NCI-H128 (cell line): ENCODE measurements at regions not wholly inside any gene's neighbourhood (a gene's known extent, or its start where the extent isn't known, plus 50 kb on each side); places are given as distances from the start of the nearest gene placed in this dataset.
"Not testable (repeated sequence)": the region's sequence is repeated elsewhere in the genome, so short reads cannot be mapped to it uniquely, and the experiment has no call there.

ENCODE experiments used
- DNase-seq: peaks from one replicate; lab custom pipeline; 2025; ENCODE audit not compliant: unreplicated experiment; lab: John Stamatoyannopoulos, UW

DNA sequence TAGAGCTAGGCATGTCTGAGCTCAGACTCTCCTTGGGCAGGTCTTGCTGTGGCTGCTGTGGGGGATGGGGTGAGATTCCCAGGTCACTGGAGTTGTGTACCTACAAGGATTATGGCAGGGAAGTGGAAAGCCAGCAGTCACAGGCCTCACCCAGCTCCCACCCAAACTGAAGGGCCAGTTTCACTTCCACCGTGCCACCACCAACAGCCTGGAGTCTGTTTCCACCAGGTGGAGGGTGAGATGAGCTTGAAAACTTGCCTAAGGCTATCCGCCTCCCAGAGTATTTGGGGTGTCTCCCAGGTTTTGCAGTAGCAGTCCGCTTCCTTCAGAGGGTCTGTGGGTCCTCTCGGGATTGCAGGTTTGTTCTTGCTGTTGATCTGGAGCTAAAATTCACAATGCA is 327.7 kb downstream of the PTPRC start:
- DNase-seq: no peak

DNA sequence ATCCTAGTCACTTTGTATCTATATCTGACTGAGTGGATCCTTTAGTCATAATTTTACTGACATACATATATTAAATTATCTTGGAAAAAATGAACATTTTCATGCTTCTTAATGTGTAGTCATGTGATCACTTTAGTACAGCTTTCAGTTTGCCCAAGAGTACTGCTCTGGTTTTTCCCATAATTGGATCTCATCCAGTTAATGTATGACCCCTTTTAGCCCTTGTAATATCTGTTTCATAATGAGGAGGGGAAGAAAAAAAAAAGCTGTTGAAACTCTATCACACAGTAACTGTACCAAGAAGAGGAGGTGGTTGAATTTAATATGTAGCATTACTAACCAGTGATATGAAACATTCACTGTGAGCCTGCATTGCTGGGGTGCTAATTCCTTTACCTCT is 328.7 kb downstream of the PTPRC start:
- DNase-seq: no peak

DNA sequence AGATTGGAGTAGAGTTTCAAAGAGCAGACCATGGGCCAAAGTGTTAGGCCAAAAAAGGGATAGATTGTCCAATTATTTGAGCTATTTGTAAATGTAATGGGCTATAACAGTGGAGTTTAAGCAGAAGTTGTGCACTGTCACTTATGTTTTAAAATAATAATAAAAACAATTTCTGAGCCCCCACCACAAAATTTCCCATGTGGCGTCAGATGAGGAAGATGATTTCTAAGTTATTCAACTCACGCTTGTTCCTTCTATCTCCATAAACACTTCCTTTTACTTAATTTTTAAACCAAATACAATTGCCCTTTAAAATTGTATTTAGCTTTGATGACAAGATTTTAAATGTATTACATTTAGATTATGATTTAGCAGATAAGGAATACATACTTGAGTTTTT is 330.0 kb downstream of the PTPRC start:
- no peak for DNase-seq

DNA sequence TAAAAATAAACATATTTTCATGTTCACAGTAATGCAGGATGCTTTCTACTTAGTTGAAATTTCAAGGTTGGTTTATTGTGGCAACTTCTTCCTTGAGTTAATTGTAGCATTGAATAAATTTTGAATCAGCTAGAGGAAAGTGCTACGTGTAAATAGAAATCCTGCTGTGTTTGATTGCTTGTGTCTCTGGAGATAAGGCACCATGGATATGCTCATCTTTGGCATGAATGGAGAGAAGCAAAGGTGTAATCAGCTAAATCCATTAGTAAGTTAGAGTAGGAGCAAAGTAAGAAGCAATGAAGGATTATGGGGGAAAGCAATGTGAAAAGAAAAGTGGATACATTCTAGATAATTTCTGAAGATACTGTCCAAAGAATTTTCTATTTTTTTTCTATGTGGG is 331.1 kb downstream of the PTPRC start:
- DNase-seq: no peak

DNA sequence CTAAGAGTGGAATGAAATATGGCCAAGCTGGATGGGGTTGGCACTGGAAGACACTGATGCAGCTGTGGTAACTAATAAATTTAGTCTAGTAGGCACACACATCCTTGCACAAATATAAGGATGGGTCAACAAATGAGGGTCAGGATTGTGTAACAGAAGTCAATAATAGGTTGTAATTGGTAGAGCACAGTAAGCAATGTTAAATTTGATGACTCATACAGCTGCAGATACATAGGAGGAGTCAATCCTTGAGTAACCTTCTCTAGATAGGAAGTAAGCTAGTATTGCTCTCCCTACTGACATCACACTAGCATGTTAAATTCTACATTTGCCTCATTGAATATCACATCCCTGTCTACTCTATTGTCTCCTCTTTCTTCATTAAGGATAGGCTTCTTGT is 332.1 kb downstream of the PTPRC start:
- DNase-seq: no peak

DNA sequence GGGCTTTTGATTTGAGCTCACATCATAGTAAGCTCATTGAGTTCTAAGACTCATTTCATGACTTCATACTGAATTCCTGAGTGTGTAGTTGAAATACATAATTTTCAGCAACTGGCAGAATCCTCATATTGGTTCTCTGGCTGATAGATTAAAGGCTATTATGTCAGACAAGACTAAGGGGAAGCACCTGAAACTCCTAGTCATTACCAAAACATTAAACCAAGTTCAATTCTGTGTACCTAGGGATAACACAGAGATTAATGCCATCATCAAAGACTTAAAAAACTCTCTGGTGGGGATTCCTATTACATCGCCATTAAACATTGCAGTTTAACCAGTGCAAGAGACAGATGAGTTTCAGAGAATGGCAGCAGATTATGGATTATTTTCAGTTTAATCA is 339.1 kb downstream of the PTPRC start:
- no peak for DNase-seq

DNA sequence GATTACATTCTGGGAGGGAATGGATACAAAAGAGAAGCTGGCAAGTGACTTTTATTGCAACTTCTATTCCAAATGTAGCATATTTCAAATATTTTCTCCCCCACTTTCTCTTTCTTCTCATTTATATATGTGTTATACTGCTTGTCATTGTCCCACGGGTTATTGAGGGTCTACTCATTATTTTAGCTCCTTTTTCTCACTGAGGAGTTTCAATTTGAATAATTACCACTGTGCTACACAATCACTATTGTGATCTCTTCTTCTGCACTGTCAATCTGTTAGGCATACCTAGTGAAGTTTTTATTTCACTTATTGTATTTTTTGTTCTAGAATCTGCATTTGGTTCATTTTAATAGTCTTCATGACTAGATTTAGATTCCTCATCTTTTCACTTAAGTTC is 339.7 kb downstream of the PTPRC start:
- DNase-seq: no peak

DNA sequence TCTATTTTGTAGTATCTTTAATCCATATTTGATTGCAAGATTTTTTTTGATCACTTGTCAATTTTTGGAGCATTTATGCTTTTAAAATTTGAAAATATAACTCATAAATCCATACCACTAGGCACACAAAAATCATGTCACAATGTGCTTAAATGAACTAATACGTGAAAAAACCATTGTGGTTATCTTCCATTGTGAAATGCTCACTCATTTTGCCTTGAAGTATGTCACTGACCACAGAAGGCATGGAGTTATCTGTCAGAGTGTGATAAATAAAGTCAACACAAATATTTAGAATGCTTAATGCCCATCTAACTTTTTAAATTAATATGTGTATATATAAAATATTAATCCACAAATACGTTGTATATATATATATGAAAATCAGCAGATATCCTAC is 347.2 kb downstream of the PTPRC start:
- DNase-seq: no peak

DNA sequence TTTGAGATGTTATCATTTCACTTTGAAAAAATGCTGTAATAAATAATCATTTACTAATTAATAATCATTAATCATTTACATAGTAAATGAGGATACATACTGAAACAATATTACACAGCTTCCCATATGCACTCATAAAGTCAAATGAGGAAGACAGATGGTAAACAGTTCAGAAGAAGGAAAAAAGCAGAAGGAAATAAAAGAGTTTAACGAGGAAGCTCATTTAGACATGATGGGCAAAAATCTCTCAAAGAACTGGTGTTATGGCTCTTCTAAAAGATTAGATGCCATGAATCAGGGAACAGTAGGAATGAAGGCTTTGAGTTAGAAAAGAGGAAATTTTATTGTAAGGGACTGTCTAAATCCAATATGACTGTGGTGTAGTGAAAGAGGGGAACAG is 347.6 kb downstream of the PTPRC start:
- DNase-seq: no peak

DNA sequence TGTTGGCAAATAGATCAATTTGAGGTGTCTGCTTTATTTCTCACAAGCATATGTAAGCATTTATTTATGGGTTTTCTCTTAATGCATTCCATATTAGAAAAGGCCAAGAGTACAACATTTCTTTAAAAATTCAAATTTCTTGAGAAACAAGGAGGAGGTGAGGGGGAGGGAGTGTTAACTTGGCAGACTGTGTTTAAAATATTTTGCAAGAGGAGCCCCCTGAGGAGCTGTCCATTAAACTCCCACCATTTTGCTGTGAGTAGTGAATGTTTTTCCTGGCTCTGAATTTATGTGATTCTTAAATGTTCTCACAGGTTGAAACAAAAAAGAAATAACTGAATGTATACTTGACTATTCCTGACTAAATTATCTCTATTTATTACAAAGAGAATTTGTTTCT is 363.8 kb downstream of the PTPRC start:
- DNase-seq: no peak

DNA sequence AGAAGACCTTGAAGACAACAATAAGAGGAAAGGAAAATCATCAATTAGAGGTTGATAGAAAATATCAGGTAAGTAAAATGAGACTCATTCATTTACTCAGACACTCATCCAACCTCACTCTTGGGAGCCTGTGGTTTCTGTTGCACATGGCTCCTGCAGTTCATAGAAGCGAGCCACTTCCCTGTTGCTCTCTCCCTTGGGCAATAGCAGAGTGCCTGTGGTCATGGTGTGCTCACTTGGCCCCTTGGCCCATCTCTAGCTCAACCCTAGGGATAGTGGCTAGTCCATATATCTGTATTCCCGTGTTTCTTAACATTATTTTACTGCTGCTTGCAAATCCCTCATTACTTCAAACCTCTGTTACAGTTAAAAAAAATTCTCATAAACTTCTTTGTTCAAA is 368.6 kb downstream of the PTPRC start:
- no peak for DNase-seq

DNA sequence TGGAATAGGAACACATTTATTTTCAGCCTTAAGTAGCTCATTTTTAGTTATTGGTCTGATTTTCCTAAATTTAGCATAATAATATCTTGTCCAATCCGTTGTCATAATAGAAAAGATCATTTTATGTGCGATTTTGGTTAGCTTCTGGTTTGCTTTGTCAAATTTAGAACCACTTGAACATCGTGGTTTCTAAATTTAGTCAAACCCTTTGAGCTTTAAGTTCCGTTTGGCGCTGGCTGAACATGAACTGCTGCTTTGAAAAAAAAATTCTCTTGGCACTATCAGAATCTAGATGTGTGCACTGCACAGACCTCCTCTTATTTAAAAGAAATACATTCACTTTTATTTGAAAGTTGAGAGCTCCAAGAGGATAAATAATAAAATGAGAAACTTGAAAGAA is 370.6 kb downstream of the PTPRC start:
- DNase-seq: no peak

DNA sequence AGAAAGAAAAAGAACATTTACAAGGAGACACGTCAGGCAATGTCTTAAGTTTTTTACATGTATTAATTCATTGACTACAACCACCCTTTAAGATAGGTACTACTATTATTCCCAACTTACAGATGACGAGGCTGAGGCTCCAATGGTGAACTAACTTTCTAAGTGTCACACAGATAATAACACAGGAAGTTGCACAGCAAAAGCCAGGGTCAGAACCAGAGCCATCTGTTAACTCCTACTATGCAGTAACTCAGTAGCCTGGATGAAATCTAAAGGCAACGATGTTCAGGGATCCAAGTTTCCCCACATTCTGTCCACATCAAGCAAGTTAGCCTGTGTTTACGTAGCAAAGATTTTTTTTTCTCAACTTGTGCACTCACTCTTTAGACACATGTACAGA is 371.7 kb downstream of the PTPRC start:
- DNase-seq: no peak

DNA sequence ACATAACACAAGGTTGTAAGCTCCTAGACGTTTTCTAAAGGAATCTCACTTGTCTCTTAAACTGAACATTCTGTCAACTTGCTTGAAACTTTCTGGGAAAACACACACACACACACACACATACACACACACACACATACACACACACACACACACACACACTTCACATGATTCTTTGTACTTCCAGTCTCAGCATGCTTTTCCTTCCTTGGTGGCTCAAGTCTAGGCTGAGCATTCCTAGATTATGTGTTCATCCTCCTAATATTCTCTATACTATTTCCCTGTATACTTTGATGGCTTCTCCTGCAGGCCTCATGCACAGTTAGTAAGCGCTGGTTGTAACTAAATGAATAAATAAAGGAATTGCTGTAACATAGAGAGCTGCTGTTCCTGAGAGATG is 372.1 kb downstream of the PTPRC start:
- DNase-seq: no peak

DNA sequence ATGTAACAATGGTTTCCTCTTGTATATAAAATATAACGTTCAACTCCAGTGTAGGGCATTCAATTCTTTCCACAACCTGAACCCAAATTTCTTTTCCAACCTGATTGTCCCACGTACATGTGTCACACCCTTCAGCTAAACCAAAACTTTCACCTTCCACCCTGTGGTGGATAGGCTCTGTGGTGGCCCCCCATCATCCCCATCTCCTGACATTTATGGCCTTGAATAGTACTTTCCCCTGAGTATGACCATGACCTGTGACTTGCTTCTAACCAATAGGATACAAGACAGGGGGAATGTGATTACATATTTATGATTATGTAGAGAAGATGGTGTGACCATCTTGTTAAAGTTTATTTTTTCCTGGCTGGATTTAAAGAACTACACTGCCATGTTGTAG is 377.0 kb downstream of the PTPRC start:
- no peak for DNase-seq

DNA sequence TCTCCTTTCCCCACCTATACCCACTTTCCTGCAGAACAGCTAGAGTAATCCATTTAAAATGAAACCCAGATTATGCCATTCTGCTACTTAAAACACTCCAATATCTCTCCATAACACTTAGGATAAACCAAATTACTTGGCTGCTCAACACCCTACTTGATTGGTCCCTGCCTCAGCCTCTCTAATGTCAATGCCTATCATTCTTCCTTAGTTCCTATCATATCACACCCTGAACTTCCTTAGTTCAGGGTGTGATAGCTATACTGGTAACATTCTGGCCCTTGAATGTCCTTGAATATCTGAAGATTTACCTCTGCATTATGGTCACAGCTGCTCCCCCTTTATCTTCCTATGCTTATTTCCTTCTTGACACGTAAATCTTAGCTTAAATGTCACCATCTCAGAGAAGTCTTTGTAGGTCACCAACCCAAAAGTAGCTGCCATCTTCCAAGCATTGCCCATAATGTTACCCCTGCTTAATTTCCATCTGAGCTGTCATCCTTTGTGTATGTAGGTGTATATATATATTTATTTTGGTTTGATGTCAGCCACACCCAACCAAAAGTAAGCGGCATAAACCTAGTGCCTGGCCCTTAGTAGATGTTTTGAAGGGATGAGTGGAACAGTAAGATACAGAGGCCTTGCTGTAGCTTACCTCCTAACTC is 379.8 kb downstream of the PTPRC start:
- no peak for DNase-seq

DNA sequence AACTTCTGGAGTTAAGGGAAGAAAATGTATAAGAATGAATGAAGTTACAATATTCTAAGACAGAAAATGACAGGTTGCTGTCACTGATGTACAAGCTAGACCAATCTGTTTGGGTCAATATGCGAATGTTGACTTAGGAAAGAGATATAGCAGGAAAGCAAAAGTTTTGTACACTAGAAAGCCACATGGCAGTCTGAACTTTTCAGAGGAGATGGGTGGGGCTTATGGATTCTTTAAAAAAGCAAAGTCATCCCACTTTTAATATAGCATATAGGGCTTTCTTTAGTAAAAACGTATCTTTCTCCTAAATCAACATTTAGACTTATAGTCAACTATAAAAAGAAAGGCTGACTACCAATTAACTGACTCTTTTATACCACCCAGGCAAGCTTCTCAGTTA is 381.2 kb downstream of the PTPRC start:
- no peak for DNase-seq

DNA sequence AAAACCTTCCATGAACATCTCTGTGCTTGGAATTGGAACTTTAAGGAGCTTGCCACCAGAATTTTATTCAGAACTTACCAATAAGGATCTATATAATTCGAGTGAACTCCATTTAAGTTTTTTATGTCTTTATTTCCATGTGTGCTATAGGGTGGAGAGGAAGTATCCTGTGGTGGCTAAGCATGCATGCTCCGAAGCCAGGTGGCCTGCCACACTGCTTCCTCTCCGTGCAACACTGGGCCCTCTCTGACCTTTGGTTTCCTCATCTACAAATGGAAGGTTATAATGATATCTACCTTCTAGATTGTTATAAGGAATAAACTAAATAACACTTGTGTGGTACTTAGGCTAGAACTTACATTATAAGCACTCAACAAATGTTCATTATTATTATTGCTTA is 382.1 kb downstream of the PTPRC start:
- DNase-seq: no peak

DNA sequence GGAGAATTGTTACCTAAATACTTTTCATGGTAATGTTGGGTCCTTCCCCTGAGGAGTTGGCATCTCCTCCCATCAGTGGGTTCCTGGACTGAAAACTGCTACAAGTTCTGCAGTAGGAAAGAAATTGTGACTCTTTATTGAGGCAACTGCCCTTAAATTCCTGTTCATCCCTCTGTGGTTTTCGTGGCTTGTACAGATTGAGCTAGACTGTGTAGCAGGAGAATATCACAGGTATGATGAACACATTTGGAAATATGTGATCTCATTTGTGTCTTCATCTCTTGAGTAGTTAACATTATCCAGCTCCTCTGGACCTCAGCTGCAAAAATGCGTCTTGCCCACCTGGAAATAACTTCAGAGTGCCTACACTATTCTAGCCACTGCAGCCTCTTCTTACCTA is 390.6 kb downstream of the PTPRC start:
- no peak for DNase-seq

DNA sequence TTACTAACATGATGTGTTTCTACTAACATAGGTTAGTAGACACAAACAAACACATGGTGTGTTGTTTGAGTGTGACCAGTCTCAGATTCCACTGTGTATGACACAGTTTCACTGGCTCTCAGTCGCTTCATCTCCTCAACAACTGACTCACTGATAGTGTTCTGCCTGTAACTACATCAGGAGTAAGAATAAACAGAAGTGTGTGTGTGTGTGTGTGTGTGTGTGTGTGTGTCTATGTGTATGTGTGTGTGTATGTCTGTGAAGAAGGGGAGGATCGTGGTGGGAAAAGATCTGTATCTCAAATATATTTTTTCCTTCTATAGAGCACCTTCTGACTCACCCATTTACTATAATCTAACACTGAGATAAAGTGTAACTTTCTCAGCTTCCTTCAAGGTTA is 391.0 kb downstream of the PTPRC start:
- DNase-seq: no peak

DNA sequence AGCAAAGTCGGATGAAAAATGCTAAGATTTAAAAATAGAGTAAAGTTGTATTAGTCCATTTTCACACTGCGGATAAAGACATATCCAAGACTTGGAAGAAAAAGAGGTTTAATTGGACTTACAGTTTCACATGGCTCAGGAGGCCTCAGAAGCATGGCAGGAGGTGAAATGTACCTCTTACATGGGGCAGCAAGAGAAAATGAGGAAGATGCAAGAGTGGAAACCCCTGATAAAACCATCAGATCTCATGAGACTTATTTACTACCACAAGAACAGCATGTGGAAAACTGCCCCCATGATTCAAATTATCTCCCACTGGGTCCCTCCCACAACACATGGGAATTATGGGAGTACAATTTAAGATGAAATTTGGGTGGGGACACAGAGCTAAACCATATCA is 391.7 kb downstream of the PTPRC start:
- not testable (repeated sequence) for DNase-seq

DNA sequence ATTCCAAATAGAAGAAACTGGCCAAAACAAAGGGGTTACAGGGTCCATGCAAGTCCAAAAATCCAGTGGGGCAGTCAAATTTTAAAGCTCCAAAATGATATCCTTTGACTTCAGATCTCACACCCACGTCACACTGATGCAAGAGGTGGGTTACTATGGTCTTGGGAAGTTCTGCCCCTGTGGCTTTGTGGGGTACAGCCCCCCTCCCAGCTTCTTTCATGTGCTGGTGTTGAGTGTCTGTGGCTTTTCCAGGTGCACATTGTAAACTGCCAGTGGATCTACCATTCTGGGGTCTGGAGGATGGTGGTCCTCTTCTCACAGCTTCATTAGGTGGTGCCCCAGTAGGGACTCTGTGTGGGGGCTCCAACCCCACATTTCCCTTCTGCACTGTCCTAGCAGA is 392.3 kb downstream of the PTPRC start:
- DNase-seq: not testable (repeated sequence)

DNA sequence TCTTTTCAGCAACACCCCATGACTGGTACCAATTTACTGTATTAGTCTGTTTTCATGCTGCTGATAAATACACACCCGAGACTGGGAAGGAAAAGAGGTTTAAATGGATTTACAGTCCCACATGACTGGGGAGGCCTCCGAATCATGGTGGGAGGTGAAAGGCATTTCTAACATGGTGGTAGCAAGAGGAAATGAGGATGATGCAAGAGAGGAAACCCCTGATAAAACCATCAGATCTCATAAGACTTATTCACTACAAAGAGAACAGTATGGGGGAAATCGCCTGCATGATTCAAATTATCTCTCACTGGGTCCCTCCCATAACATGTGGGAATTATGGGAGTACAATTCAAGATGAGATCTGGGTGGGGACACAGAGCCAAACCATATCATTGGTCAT is 393.6 kb downstream of the PTPRC start:
- not testable (repeated sequence) for DNase-seq

DNA sequence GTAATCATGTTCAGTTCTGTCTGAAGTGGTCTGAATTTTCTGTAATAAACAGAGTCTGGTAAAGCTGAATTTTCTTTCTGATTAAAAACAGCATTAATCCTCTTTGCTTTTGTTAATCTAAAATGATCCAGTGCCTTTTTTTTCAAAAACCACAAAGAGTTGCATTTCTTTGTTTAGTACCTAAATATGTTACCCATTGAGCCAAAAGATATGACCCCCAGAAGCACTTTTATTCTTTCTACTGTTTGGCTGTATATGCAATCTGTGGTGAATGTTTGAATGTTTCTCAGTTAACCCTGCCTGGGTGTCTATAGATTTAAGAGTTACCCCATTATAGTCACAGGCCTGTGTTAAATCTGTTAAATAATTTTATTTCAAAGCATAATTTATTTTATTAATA is 394.8 kb downstream of the PTPRC start:
- DNase-seq: no peak
